Subcutaneous abdominal adipose tissue (tissue), 5 donors: ENCODE measurements at regions not wholly inside any gene's neighbourhood (a gene's known extent, or its start where the extent isn't known, plus 50 kb on each side); places are given as distances from the start of the nearest gene placed in this dataset.

Experiments
- H3K27ac ChIP-seq: one replicate; pipeline ENCODE4 v1.7.0; 2013; ENCODE audit warnings: low read depth, mild to moderate bottlenecking, inconsistent platforms, low read length, moderate library complexity
- H3K27me3 ChIP-seq, 5 donors: one replicate each; pipeline ENCODE4 v1.7.0; 2013; ENCODE audit warnings: low read length in 5 of 5, inconsistent platforms in 1 of 5; ENCODE audit not compliant: control insufficient read depth in 5 of 5, insufficient read depth in 4 of 5
- H3K36me3 ChIP-seq, 5 donors: one replicate each; pipeline ENCODE4 v1.7.0; 2013; ENCODE audit warnings: low read length in 5 of 5; ENCODE audit not compliant: control insufficient read depth in 5 of 5, insufficient read depth in 5 of 5
- H3K4me1 ChIP-seq, 5 donors: one replicate each; pipeline ENCODE4 v1.7.0; 2013; ENCODE audit warnings: low read length in 5 of 5, mild to moderate bottlenecking in 3 of 5, moderate library complexity in 1 of 5; ENCODE audit not compliant: control insufficient read depth in 5 of 5, insufficient read depth in 5 of 5
- H3K4me3 ChIP-seq, 5 donors: one replicate each; pipeline ENCODE4 v1.7.0; 2013; ENCODE audit warnings: low read length in 5 of 5, low read depth in 1 of 5
- H3K9ac ChIP-seq, 5 donors: one replicate each; pipeline ENCODE4 v1.7.0; 2013; ENCODE audit warnings: low read length in 5 of 5, mild to moderate bottlenecking in 4 of 5, moderate library complexity in 3 of 5
- H3K9me3 ChIP-seq, 5 donors: one replicate each; pipeline ENCODE4 v1.7.0; 2013; ENCODE audit warnings: low read length in 5 of 5; ENCODE audit not compliant: control insufficient read depth in 5 of 5
- donor health status: healthy.
- donor health status: healthy.
- donor health status: healthy.
- donor health status: healthy.
- donor health status: healthy.

DNA sequence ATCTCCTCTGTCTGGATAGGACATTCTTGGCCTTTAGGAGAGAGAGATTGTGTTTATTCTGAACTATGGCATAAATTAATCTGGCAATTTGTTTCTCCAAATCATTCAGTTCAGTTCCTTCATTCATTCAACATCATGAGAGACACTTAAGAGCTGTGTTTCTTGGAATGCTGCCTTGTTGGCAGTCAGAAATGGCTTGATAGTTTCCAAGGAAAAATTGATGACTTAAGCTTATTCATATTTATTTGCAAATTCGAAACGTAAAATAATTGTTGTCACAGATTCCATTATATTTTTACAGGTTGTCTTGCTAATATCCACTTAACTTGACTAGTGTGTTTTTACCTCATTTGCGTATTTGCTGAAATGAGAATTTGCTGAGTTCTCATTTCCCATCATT is 393.0 kb downstream of the C12orf75 start:
- Histone ChIP-seq H3K4me3 (no peak overlapping the region), H3K27ac (no peak overlapping the region), H3K9ac (no peak overlapping the region), H3K36me3 (no peaks in the 10 kb centered on the region), H3K27me3 (no peaks in the 10 kb centered on the region), H3K9me3 (peaks cover 0 to 4% (median 0%) of the 10 kb centered on the region in 5 donors), H3K4me1 (peaks cover 0 to 8% (median 0%) of the 10 kb centered on the region in 5 donors)

GRCh38 chr12:105724641-105725040 is 394.1 kb downstream of the C12orf75 start:
- Histone ChIP-seq H3K27ac (no peak overlapping the region), H3K9me3 (no peaks in the 10 kb centered on the region), H3K36me3 (no peaks in the 10 kb centered on the region), H3K9ac (no peak overlapping the region), H3K4me1 (peaks cover 0 to 8% (median 0%) of the 10 kb centered on the region in 5 donors), H3K27me3 (no peaks in the 10 kb centered on the region), H3K4me3 (no peak overlapping the region)

DNA sequence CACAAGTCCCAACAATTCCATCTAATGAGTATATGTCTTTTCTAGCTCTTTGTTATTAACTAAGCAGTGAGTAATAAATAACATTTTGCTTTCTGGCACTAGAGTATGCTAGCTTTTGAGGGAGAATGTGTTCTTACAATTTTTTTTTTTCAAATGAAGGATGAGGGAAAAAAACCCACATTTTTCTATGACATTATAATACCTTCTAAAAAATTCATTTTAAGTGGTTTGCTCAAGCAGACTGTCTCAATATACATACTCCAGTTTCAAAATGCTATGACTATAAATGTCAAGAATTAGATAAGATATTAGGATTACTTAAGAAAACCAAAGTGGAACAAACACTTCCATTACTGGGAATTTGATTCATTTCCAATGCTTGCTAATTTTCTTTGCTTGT is 394.6 kb downstream of the C12orf75 start:
- Histone ChIP-seq H3K4me1 (peaks cover 0 to 8% (median 0%) of the 10 kb centered on the region in 5 donors), H3K27me3 (no peaks in the 10 kb centered on the region), H3K27ac (no peak overlapping the region), H3K9ac (no peak overlapping the region), H3K9me3 (no peaks in the 10 kb centered on the region), H3K36me3 (no peaks in the 10 kb centered on the region), H3K4me3 (no peak overlapping the region)

DNA sequence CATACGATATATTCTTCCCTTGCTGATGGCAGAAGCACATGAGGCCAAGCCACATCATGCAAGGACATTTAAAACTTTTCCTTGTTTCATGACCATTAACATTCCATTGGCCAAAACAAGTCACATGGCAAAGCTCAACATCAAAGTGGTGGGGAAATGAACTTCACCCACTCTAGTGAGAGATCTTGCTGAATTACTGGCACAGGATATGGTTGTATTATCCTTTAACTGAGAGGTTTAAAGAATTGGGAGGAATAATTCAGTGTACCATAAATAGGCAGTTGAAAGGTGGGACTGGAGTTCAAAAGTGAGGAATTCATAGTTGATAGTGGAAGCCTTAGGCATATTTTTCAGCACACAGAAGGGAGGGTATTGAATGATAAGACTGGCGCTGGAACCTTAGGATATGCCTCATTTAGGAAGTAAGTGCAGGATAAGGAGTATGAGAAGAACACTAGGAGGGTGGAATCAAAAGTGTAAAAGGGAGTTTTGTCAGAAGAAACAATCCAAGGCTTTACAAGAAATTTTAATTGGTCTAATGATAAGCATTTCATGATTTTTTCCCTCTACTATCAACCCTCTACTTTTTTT is 398.8 kb downstream of the C12orf75 start:
- Histone ChIP-seq H3K27me3 (no peaks in the 10 kb centered on the region), H3K4me3 (no peak overlapping the region), H3K27ac (no peak overlapping the region), H3K9ac (no peak overlapping the region), H3K9me3 (no peaks in the 10 kb centered on the region), H3K4me1 (peaks cover 0 to 15% (median 0%) of the 10 kb centered on the region in 5 donors), H3K36me3 (no peaks in the 10 kb centered on the region)

DNA sequence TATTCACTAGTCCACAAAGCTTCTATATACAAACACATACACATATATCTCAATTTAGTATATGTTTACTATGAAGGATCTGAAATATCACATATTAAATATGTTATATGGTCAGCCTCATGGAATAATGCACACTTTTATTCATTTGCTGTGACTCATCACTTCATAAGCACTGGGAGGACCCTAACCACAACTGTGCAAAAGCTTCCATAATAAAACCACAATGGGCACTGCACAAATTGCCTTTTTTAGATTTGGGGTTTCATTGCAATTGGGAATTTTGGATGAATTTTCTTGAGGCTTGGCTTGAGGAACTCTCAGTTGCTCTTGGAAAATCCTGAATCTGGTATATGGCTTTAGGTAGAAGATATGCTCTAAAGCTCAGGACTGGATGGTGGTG is 399.4 kb downstream of the C12orf75 start:
- Histone ChIP-seq H3K27me3 (no peaks in the 10 kb centered on the region), H3K9ac (no peak overlapping the region), H3K36me3 (no peaks in the 10 kb centered on the region), H3K27ac (no peak overlapping the region), H3K9me3 (no peaks in the 10 kb centered on the region), H3K4me1 (peaks cover 0 to 15% (median 0%) of the 10 kb centered on the region in 5 donors), H3K4me3 (no peak overlapping the region)

DNA sequence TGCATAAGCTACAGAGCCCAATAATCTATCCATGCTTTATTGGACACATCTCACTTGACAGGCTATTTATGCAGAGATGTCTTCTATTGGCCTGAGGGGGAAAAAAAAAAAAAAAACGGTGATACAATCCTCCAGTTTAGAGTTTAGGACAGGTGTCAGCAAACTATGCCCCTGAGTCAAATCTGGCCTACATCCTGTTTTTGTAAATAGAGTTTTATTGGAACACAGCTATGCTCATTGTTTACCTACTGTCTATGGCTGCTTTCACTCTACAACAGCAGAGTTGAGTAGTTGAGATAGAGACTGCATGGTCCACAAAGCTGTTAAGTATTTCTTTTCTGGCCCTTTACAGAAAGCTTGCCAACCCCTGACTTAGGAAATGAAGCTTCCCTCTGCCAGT is 403.1 kb downstream of the C12orf75 start:
- Histone ChIP-seq H3K27ac (no peak overlapping the region), H3K9me3 (no peaks in the 10 kb centered on the region), H3K4me3 (no peak overlapping the region), H3K36me3 (no peaks in the 10 kb centered on the region), H3K4me1 (peaks cover 0 to 27% (median 0%) of the 10 kb centered on the region in 5 donors), H3K9ac (no peak overlapping the region), H3K27me3 (no peaks in the 10 kb centered on the region)

DNA sequence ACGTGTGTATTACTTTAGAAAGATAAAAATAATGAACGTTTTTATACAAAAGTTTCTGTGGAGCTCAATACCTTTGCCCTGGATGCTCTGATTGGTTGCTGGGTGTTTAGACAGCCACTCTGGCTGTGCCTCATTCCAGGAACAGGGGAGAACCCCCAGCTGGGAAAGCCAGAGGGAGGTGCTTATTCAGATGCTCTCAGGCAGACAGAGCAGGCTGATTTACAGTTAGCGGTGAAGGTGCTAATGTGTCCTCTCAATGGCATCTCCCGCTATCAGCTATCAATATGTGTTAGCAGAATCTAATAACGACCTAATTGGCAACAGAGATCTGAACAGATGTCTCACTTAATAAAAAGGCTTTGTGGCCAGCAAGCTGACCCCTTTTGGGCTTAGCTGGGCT is 402.3 kb downstream of the NUAK1 start:
- no peak overlapping the region for H3K27ac ChIP-seq
- no peak overlapping the region for H3K9ac ChIP-seq

GRCh38 chr12:105738051-105738450 is 400.7 kb downstream of the NUAK1 start:
- Histone ChIP-seq H3K27ac (peak overlapping the region; percentile 43), H3K4me1 (peaks cover 7 to 61% (median 22%) of the 10 kb centered on the region in 5 donors), H3K36me3 (no peaks in the 10 kb centered on the region), H3K27me3 (no peaks in the 10 kb centered on the region), H3K9me3 (no peaks in the 10 kb centered on the region), H3K9ac (no peak overlapping the region), H3K4me3 (no peak overlapping the region)

More for the DNA sequence above, 402.3 kb downstream of the NUAK1 start:
- no peaks in the 10 kb centered on the region for H3K36me3 ChIP-seq
- no peak overlapping the region for H3K4me3 ChIP-seq
- H3K4me1 ChIP-seq, result peaks cover 2 to 53% (median 11%) of the 10 kb centered on the region in 5 donors
- H3K27me3 ChIP-seq, result no peaks in the 10 kb centered on the region
- no peaks in the 10 kb centered on the region for H3K9me3 ChIP-seq

DNA sequence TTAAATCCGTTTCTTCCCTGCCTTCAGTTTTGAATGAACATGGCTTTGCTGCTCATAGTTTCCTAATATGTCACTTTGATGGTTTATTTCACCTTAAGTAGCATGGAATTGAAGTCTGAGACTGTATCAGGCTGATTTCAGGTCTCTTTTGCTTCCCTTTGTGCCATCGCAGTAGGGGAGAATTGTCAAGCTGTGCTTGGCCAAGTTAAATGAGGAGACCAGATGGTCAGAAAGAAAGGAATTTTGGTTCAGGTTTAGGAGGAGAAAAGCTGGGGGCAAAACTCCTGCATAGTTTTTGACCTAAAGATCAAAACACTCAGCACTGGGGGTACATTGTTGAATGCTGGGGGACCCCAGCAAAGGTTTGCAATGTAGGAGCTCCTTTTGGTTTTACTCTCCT is 398.4 kb downstream of the NUAK1 start:
- no peaks in the 10 kb centered on the region for H3K27me3 ChIP-seq
- no peak overlapping the region for H3K27ac ChIP-seq
- H3K9ac ChIP-seq, result no peak overlapping the region
- H3K36me3 ChIP-seq, result no peaks in the 10 kb centered on the region
- peaks cover 7 to 52% (median 22%) of the 10 kb centered on the region in 5 donors for H3K4me1 ChIP-seq
- no peaks in the 10 kb centered on the region for H3K9me3 ChIP-seq
- H3K4me3 ChIP-seq, result no peak overlapping the region

GRCh38 chr12:105740970-105741725 is 397.6 kb downstream of the NUAK1 start:
- no peak overlapping the region for H3K9ac ChIP-seq
- H3K4me1 ChIP-seq, result peaks cover 7 to 52% (median 22%) of the 10 kb centered on the region in 5 donors
- H3K4me3 ChIP-seq, result no peak overlapping the region
- no peaks in the 10 kb centered on the region for H3K9me3 ChIP-seq
- peak overlapping the region; percentile 55 for H3K27ac ChIP-seq
- H3K36me3 ChIP-seq, result no peaks in the 10 kb centered on the region
- no peaks in the 10 kb centered on the region for H3K27me3 ChIP-seq
